Peyer's patch (tissue), 4 donors: ENCODE measurements at regions not wholly inside any gene's neighbourhood (a gene's known extent, or its start where the extent isn't known, plus 50 kb on each side); places are given as distances from the start of the nearest gene placed in this dataset.

Experiments used
- POLR2A ChIP-seq, 2 donors: fragments of 450-650 bp; IDR thresholded peaks; one replicate each; pipeline ENCODE4 v1.5.1; 2017; ENCODE audit warnings: antibody characterized with exemption in 2 of 2, mild to moderate bottlenecking in 2 of 2, moderate library complexity in 2 of 2
- TF ChIP-seq, protein P1 (sequence below), 6 experiments: fragments of 450-650 bp in 4 of 6; fragments of 200-600 bp in 2 of 6; sonication (generic) in 1 of 6; IDR thresholded peaks; one replicate each; pipeline ENCODE4 v1.5.1; 2017 to 2019; ENCODE audit warnings: antibody characterized with exemption in 6 of 6, mild to moderate bottlenecking in 3 of 6, moderate library complexity in 1 of 6

DNA sequence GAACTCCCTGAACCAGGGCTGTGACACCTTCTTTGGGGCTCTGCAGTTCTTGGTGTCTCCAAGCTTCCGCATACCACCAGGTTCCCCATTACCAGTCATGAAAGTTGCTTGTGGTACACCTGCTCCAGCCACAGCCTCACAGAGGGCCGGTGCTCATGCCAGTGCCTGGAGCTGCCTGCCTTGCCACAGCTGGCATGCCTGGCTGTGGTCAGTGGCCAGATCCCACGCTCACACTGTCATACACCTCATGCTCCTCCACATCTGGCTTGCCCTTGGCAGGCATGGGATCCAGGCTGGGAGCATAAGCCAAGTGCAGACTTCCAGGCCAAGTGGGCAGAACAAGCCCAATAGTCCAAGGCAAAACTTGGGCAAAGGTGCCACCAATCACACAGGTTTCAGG, 1054.9 kb downstream of the SLITRK5 start:
- TF ChIP-seq, protein P1, sequence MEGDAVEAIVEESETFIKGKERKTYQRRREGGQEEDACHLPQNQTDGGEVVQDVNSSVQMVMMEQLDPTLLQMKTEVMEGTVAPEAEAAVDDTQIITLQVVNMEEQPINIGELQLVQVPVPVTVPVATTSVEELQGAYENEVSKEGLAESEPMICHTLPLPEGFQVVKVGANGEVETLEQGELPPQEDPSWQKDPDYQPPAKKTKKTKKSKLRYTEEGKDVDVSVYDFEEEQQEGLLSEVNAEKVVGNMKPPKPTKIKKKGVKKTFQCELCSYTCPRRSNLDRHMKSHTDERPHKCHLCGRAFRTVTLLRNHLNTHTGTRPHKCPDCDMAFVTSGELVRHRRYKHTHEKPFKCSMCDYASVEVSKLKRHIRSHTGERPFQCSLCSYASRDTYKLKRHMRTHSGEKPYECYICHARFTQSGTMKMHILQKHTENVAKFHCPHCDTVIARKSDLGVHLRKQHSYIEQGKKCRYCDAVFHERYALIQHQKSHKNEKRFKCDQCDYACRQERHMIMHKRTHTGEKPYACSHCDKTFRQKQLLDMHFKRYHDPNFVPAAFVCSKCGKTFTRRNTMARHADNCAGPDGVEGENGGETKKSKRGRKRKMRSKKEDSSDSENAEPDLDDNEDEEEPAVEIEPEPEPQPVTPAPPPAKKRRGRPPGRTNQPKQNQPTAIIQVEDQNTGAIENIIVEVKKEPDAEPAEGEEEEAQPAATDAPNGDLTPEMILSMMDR (IDR thresholded peaks at IDR 0.05) = no peak
- TF ChIP-seq POLR2A (IDR thresholded peaks at IDR 0.05) = no peak
